ENCODE measurements at regions not wholly inside any gene's neighbourhood (a gene's known extent, or its start where the extent isn't known, plus 50 kb on each side); places are given as distances from the start of the nearest gene placed in this dataset.

GRCh38 chr3:104586344-104586743 lies 780.4 kb upstream of the ALCAM start:
- no peak for TF ChIP-seq CTCF (IDR thresholded peaks at IDR 0.05; ENCODE audit: insufficient read depth, low read depth, low read length, missing control alignments)

GRCh38 chr3:104588442-104588841 lies 778.3 kb upstream of the ALCAM start:
- H3K4me3 ChIP-seq (ENCODE audit: low read depth, low read length), result no peak overlapping the region
- no peak for TF ChIP-seq CTCF (IDR thresholded peaks at IDR 0.05; ENCODE audit: insufficient read depth, low read depth, low read length, missing control alignments)
- no peak for DNase-seq (ENCODE audit: low read depth)

More at GRCh38 chr3:104586344-104586743, 780.4 kb upstream of the ALCAM start:
- no peak for DNase-seq (ENCODE audit: low read depth)
- H3K4me3 ChIP-seq (ENCODE audit: low read depth, low read length), result no peak overlapping the region

- TF ChIP-seq CTCF (IDR thresholded peaks at IDR 0.05; ENCODE audit: insufficient read depth, low read depth, low read length, missing control alignments), result no peak
- H3K4me3 ChIP-seq (ENCODE audit: low read depth, low read length), result no peak overlapping the region
- DNase-seq (ENCODE audit: low read depth), result no peak
These were observed 774.9 kb upstream of the ALCAM start for GRCh38 chr3:104591776-104592175.

- DNase-seq (ENCODE audit: low read depth), result no peak
- H3K4me3 ChIP-seq (ENCODE audit: low read depth, low read length), result no peak overlapping the region
- TF ChIP-seq CTCF (IDR thresholded peaks at IDR 0.05; ENCODE audit: insufficient read depth, low read depth, low read length, missing control alignments), result no peak
These were observed 772.2 kb upstream of the ALCAM start for GRCh38 chr3:104594491-104594890.

- TF ChIP-seq CTCF (IDR thresholded peaks at IDR 0.05; ENCODE audit: insufficient read depth, low read depth, low read length, missing control alignments), result no peak
- no peak for DNase-seq (ENCODE audit: low read depth)
- H3K4me3 ChIP-seq (ENCODE audit: low read depth, low read length), result no peak overlapping the region
These were observed 770.7 kb upstream of the ALCAM start for GRCh38 chr3:104596054-104596453.

GRCh38 chr3:104596551-104596950 lies 770.2 kb upstream of the ALCAM start:
- no peak overlapping the region for H3K4me3 ChIP-seq (ENCODE audit: low read depth, low read length)
- DNase-seq (ENCODE audit: low read depth), result peak; percentile 71
- peak; percentile 48 for TF ChIP-seq CTCF (IDR thresholded peaks at IDR 0.05; ENCODE audit: insufficient read depth, low read depth, low read length, missing control alignments)

- TF ChIP-seq CTCF (IDR thresholded peaks at IDR 0.05; ENCODE audit: insufficient read depth, low read depth, low read length, missing control alignments), result no peak
- no peak overlapping the region for H3K4me3 ChIP-seq (ENCODE audit: low read depth, low read length)
- peak; percentile 2 for DNase-seq (ENCODE audit: low read depth)
These were observed 767.7 kb upstream of the ALCAM start for GRCh38 chr3:104598848-104599511.
